Heart right ventricle (tissue), 16 donors: ENCODE measurements at regions not wholly inside any gene's neighbourhood (a gene's known extent, or its start where the extent isn't known, plus 50 kb on each side); places are given as distances from the start of the nearest gene placed in this dataset.

Source experiments
- ATAC-seq, 8 donors: fragments of 200-7000 bp; cut with Tn5 transposase; one replicate each; pipeline ENCODE4 v1.9.1; 2020; ENCODE audit warnings: mild to moderate bottlenecking in 8 of 8, moderate library complexity in 8 of 8, moderate number of reproducible peaks in 1 of 8
- DNase-seq, 2 donors: peaks; one replicate each; pipeline ENCODE4 v3.0.0-alpha.2; 2020
- H3K27ac ChIP-seq, 10 donors: fragments of 200-600 bp; sonication (generic) in 2 of 10; one replicate each; pipeline versions ENCODE4 v1.5.0 to v1.8.0; 2020 to 2022; ENCODE audit warnings: mild to moderate bottlenecking in 3 of 10
- H3K27me3 ChIP-seq, 7 donors: fragments of 200-600 bp; one replicate each; pipeline ENCODE4 v1.8.0; 2021 to 2022; ENCODE audit warnings: mild to moderate bottlenecking in 2 of 7
- H3K36me3 ChIP-seq, 9 donors: fragments of 200-600 bp; sonication (generic) in 1 of 9; one replicate each; pipeline versions ENCODE4 v1.5.0 to v1.8.0; 2020 to 2022; ENCODE audit warnings: mild to moderate bottlenecking in 2 of 9
- H3K4me1 ChIP-seq, 9 donors: fragments of 200-600 bp; sonication (generic) in 1 of 9; one replicate each; pipeline versions ENCODE4 v1.5.0 to v1.8.0; 2020 to 2022; ENCODE audit warnings: mild to moderate bottlenecking in 4 of 9
- H3K4me3 ChIP-seq, 10 donors: fragments of 200-600 bp; sonication (generic) in 2 of 10; one replicate each; pipeline versions ENCODE4 v1.5.0 to v1.8.0; 2020 to 2022; ENCODE audit warnings: mild to moderate bottlenecking in 7 of 10, moderate library complexity in 2 of 10
- H3K9me3 ChIP-seq, 11 donors: fragments of 200-600 bp in 10 of 11; sonication (generic) in 2 of 11; one replicate each; pipeline versions ENCODE4 v1.5.0 to v1.8.0; 2013 to 2022; ENCODE audit warnings: mild to moderate bottlenecking in 2 of 11, control low read depth in 1 of 11, moderate library complexity in 1 of 11
- CTCF ChIP-seq, 9 donors: fragments of 200-600 bp; sonication (generic) in 2 of 9; IDR thresholded peaks; one replicate each; pipeline versions ENCODE4 v1.5.0 to v1.8.0; 2021 to 2022; ENCODE audit warnings: antibody characterized with exemption in 9 of 9, mild to moderate bottlenecking in 5 of 9, moderate library complexity in 1 of 9
- WGBS, 2 donors: extraction: QIAGEN DNeasy Blood & Tissue Kit; methylation state at CpG; one replicate each; pipeline ENCODE4 v1.1.7; 2013; ENCODE audit warnings: inconsistent platforms in 1 of 2; 5-methylcytosine and 5-hydroxymethylcytosine counted together
- intact Hi-C, 10 donors: fragments of 100-400 bp; cut with DNase I; formaldehyde crosslinking; loops; one replicate each; pipeline versions ENCODE4 v1.11.1 to v1.14.2; 2022
- donor health status: Arrhythmogenic right ventricular cardiomyopathy.
- donor health status: ischemic (EF 13 %, LVEDD 7.1; RV severe dilation, severe dysfunction).
- donor health status: healthy with polysubstance abuse.
- donor health status: DM: no; HTN: yes; CAD: no.
- donor health status: DM: no; HTN: no; CAD: no.
- donor health status: ischemic (EF 25% LVEDD 6.9; RV normal size, moderate dysfunction).
- donor health status: ischemic (EF 25% LVEDD 5.7; RV mildly dilated, moderate dysfunction).
- donor health status: healthy.
- donor health status: DM: yes; HTN: yes; CAD: no.
- donor health status: Ischemic cardiomyopathy.
- donor health status: ischemic (EF 35%, LVEDD 5.7; RV mildly dilated, moderate dysfunction).
- donor health status: nonischemic (EF 11% LVEDD 7.7; RV severe dilation, severe dysfunction).
- donor health status: DM: yes; HTN: yes; CAD: no.
- donor health status: PGD.
- donor health status: ischemic (EF 29% LVEDD 5.4; RV normal size, mild dysfunction).
- donor health status: nonischemic (EF 23%, LVEDD 6.1; RV moderate dilation, normal function).

- intact Hi-C loops, result no loop called here
- ATAC-seq (no peak), DNase-seq (no peak)
- no peaks in the 10 kb centered on the region for H3K36me3 ChIP-seq
- 67 to 81% methylated on average over 4 of the region's 4 CpGs for WGBS, 2 donors
- H3K4me1 ChIP-seq, result no peaks in the 10 kb centered on the region
- no peak for TF ChIP-seq CTCF (IDR thresholded peaks at IDR 0.05)
- H3K27me3 ChIP-seq, result no peaks in the 10 kb centered on the region
- H3K4me3 ChIP-seq, result no peak overlapping the region
- peaks cover 0 to 6% (median 0%) of the 10 kb centered on the region in 11 donors for H3K9me3 ChIP-seq
- H3K27ac ChIP-seq, result no peak overlapping the region
These were observed 1197.5 kb downstream of the LRFN5 start for GRCh38 chr14:42804141-42804540.

GRCh38 chr14:42802346-42802745 is 1195.7 kb downstream of the LRFN5 start:
- no peak for ATAC-seq
- no peak for TF ChIP-seq CTCF (IDR thresholded peaks at IDR 0.05)
- Histone ChIP-seq H3K9me3 (peaks cover 0 to 12% (median 0%) of the 10 kb centered on the region in 11 donors), H3K27ac (no peak overlapping the region), H3K4me1 (no peaks in the 10 kb centered on the region), H3K27me3 (no peaks in the 10 kb centered on the region), H3K36me3 (no peaks in the 10 kb centered on the region), H3K4me3 (no peak overlapping the region)
- intact Hi-C loops, result no loop called here
- WGBS, 2 donors, result 94% methylated on average over 1 of the region's 1 CpG
- no peak for DNase-seq

- Histone ChIP-seq H3K27ac (no peak overlapping the region), H3K9me3 (peaks cover 0 to 23% (median 0%) of the 10 kb centered on the region in 11 donors), H3K36me3 (no peaks in the 10 kb centered on the region), H3K27me3 (no peaks in the 10 kb centered on the region), H3K4me1 (no peaks in the 10 kb centered on the region), H3K4me3 (no peak overlapping the region)
- DNase-seq (no peak), ATAC-seq (no peak)
- intact Hi-C loops, result no loop called here
- 70 to 75% methylated on average over 1 of the region's 1 CpG for WGBS, 2 donors
- no peak for TF ChIP-seq CTCF (IDR thresholded peaks at IDR 0.05)
These were observed 1185.5 kb downstream of the LRFN5 start for GRCh38 chr14:42792166-42792565.

- intact Hi-C loops, result no loop called here
- no peaks in the 10 kb centered on the region for H3K27me3 ChIP-seq
- 74 to 77% methylated on average over 3 of the region's 3 CpGs for WGBS, 2 donors
- H3K36me3 ChIP-seq, result no peaks in the 10 kb centered on the region
- H3K9me3 ChIP-seq, result peaks cover 0 to 42% (median 4%) of the 10 kb centered on the region in 11 donors
- DNase-seq (no peak), ATAC-seq (no peak)
- H3K4me3 ChIP-seq, result no peak overlapping the region
- H3K27ac ChIP-seq, result no peak overlapping the region
- no peak for TF ChIP-seq CTCF (IDR thresholded peaks at IDR 0.05)
- H3K4me1 ChIP-seq, result no peaks in the 10 kb centered on the region
These were observed 1176.1 kb downstream of the LRFN5 start for GRCh38 chr14:42782754-42783153.
